ENCODE measurements at regions not wholly inside any gene's neighbourhood (a gene's known extent, or its start where the extent isn't known, plus 50 kb on each side); places are given as distances from the start of the nearest gene placed in this dataset.
"Not testable (repeated sequence)": the region's sequence is repeated elsewhere in the genome, so short reads cannot be mapped to it uniquely, and the experiment has no call there.

DNA sequence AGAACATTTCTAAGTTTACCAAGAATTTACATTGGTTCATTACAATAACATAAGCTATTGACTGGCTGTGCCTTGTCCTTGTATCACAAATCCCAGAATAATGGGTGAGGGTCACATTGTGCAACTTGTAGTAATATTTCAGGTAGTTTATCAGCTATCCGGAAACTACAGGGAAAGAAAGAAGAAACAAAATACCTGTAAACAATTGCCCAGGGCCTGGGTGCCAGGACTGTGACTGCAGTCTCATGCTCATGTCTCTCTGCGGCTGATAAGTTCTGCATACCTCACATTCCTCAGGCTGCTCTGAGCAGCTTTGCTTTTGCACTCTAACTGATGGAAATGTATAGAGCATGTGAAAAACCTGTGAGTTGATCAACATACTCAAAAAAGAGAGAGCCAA is 131.8 kb upstream of the TRIM24 start:
- DNase-seq, result no peak

DNA sequence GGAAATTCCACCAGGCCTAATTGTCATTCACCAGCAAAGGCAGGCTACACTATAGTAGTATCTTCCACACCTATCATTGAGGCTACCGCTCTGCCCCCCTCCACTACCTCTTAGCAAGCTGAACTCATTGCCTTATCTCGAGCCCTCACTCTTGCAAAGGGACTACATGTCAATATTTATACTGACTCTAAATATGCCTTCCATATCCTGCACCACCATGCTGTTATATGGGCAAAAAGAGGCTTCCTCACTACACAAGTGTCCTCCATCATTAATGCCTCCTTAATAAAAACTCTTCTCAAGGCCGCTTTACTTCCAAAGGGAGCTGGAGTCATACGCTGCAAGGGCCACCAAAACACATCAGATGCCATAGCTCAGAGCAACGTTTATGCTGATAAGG is 127.2 kb upstream of the TRIM24 start:
- not testable (repeated sequence) for DNase-seq

DNA sequence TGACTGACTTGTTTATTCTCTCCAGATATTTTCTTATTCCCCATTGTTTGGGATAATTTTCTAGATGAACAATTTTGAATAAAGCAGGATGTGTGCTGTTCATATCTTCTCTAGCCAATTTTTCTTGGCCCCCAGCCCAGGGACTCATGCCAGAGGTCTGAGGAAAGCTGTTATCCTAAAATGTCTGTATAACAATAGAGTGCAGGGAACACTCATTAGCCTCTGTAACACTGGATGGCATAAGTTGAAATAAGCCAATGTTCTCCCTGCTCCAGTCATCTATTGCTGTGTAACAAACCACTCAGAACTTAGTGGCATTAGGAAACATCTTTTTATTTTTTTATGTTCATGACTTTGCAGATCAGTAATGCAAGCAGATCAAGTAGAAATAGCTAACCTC is 121.7 kb upstream of the TRIM24 start:
- DNase-seq, result no peak

DNA sequence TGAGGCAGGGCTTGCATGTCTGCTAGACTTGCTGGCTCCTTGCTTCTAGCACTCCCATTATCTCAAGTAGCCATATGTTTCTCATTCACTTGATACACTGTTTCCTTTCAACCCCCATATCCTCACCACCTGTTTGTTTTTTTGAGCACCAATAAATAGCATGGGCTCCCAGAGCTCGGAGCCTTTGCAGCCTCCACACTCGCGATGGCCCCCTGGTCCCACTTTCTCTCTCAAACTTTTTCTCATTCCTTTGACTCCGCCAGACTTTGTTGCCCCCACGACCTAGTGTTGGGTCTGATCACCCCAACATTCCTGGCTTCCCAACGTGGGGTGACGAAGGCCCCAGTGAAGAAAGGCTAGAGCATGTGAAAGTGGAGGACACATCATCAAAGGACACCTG is 120.8 kb upstream of the TRIM24 start:
- DNase-seq, result not testable (repeated sequence)

DNA sequence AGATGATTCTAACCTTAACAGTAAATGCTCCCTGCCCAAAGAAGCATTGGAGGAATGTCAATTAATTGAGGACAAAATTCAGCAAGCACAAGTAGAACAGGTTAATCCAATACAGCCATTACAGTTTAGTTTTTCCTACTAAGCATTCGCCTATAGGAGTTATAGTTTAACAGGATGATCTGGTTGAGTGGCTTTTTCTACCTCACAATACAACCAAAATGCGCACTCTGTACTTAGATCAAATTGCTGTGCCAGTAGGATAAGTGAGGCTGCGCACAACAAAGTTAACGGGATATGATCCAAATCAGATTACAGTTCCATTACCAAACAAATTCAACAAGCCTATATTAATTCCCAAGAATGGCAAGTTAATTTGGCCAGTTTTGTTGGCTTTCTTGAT is 117.1 kb upstream of the TRIM24 start:
- no peak for DNase-seq

DNA sequence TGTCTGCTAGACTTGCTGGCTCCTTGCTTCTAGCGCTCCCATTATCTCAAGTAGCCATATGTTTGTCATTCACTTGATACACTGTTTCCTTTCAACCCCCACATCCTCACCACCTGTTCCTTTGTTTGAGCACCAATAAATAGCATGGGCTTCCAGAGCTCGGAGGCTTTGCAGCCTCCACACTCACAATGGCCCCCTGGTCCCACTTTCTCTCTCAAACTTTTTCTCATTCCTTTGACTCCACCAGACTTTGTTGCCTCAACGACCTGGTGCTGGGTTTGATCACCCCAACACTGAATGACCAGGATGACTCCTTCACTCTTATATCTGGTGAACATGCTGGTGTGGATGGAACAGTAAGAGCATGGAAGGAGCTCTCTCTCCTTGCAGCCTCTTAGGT is 114.5 kb upstream of the TRIM24 start:
- no peak for DNase-seq

DNA sequence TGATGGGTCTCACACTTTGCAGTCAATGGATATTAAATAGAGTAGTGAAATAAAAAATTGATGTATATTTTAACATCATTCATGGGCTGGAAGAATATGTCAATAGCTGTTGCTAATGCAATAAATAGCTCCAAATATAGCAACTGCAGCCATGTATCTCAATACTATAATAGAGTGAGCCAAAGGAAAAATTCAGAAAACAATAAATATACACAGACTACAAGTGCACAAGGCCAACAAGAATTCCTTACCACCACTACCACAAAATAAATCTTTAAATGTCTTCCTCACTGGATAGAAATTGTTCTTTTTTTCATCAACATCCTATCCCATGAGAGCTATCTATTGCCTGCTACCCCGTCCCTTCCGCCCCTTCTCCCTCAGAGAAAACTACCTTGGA is 113.1 kb upstream of the TRIM24 start:
- no peak for DNase-seq

DNA sequence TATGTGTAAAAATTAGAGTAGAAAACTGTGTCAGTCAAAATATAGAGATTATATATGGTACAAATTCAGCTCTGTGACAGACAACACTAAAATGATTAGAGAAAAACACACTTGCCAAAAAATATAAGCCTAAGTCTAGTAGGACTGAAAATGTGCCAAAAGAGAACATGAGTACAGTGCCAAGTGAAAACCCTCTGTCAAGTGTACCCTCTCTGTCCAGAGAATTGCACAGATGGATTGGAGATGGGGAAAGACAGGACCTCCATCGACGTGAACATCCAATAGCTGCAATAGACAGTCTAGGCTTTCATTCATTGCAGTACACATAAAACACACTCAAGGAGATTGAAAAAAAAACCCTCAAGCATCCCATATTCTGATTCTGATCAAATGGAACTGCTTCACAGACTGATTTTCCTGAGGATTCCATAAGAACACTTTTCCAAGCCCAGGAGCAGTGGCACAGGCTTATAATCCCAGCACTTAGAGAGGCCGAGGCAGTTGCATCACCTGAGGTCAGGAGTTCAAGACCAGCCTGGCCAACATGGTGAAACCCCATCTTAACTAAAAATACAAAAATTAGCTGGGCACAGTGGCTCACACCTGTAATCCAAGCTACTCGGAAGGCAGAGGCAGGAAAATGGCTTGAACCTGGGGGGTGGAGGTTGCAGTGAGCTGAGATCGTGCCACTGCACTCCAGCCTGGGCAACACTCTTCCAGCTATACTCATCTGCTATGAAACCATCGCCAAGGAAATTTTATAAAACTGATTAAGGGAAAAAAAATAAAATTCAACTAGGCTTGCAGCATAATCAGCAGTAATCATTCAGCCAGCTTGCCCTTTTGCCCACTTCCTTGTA is 110.0 kb upstream of the TRIM24 start:
- no peak for DNase-seq

DNA sequence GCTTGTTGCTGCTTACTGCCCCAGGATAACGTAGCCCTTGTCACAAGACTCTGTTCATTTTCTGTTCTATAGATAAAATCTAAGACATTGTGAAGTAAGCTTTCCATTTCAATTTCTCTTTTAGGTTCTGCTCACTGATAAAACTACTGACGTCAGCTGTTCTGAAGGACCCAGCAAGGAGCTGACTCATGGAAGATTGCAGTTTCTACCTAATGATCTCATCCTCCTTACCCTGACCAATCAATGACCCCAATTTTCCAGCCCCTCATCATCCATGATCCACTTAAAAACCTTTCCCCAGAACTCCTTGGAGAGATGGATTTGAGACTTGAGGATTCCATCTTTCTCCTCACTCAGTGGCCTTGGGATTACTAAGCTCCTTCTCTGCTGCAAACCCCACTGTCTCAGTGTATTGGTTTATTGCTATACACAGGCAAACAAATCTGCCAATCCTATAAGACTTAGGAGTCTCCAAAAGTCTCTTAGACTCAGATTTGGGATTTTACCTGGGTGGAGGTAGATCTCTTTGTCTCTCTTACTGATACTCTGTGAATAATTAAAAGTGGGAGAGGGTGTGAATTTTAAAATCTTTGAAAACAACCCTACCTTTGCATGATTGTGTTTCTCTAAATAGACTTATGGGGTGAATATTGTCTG is 109.2 kb upstream of the TRIM24 start:
- peak in 1 of 5 experiments; percentile 8 for DNase-seq

DNA sequence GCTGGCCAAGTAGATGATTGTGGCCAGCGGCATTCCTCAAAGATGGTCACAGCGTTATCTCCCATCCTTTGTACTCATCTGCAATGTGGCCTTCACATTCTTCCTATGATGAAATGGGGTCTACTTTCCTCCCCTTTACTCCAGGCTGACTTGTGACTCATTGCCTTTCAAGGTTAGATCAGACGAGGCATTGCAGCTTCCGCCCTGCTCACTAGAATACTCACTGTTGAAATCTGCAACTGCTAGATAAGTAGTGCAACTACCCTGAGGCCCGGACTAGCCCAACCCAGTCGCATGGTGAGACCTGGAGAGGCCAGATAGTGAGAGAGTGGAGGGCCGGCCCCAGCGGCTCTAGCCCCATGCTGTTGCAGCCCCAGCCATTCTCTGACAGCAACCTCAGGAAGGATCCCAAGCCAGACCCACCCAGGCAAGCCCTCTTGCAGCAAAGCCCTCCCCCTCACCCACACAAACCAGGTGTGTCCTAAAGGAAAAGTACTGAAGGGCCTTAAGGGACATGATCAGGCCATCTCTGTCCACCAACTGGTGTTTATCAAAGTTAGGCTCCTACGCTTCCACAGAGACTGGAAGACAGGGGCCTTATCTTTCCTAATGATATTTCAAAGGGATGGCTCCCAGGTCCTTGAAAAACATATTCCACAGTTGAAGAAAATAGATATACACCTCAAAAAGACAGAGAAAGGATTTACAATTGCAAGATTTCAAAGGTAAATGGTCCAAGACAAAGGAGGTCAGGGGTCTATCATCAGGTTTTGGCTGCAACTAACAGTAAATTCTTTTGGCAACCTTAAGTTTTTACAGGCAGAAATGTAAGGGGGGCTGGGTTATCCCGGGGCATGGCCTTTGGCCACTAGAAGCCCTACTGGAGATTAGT is 107.2 kb upstream of the TRIM24 start:
- no peak for DNase-seq

DNA sequence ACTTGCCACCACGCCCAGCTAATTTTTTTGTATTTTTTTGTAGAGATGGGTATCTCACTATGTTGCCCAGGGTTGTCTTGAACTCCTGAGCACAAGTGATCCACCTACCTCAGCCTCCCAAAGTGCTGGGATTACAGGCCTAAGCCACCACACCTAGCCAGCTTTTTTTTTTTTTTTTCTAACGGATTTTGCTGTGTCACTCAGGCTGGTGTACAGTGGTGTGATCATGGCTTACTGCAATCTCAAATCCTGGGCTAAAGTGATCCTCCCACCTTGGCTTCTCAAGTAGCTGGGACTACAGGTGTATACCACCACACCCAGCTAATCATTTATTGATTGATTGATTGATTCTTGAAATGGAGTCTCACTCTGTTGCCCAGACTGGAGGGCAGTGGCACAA is 106.0 kb upstream of the TRIM24 start:
- no peak for DNase-seq

DNA sequence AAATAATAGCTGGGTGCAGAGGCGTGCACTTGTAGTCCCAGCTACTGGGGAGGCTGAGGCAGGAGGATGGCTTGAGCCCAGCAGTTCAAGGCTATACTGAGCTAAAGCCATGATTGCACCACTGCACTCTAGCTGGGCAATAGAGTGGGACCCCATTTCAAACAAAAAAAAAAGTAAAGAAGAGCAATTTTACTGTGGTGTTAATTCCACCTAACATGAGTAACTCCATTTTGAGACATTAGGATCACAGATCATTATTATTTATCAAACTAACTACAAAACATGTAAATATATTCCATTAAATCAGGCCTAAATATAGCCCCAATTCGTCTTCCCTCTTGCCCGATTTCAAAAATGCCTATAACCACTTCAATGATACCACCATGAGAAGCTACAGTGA is 104.8 kb upstream of the TRIM24 start:
- DNase-seq, result no peak

DNA sequence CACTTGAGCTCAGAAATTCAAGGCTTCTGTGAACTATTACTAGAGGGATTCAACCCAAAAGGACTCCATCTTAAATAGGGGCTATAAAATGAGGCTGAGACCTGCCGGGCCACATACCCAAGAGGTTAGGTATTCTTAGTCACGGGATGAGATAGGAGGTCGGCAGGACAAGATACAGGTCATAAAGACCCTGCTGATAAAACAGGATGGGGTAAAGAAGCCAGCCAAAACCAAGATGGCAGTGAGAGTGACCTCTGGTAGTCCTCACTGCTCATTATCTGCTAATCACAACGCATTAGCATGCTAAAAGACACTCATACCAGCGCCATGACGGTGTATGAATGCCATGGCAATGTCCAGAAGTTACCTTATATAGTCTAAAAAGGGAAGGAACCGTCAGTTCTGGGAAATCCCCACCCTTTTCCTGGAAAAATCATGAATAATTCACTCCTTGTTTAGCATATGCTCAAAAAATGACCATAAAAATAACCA is 101.2 kb upstream of the TRIM24 start:
- no peak for DNase-seq

DNA sequence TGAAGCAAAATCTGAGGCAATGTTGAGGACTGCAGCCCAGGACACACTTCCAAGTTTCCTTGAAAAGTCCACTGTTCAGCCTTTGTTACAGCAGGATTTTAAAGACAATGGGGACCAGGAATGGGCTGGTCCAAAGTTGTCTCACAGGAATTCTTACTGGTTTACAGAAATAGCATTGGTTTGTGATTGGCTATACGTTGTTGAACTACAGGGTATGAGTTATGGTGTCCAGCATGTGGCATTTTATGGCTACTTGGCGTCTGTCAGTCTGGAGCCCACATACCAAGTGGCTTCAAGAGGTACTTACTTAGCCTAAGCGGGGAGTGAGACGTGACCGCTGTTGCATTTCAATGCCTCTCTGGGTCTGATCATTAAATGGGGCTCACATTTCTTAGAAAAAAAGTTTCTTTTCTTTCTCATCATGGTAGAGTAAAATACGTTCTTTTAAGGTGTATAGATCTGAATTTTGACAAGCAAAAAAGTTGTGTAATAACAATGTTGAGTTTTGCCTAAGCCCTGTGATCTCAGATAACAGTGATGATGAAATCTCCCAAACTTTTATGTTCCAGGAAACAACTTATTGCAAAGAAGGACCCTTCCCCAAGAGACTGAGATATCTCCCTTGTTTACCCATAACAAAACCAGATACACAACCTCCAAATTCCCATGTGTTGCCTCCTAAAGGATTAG is 100.0 kb upstream of the TRIM24 start:
- DNase-seq, result no peak

DNA sequence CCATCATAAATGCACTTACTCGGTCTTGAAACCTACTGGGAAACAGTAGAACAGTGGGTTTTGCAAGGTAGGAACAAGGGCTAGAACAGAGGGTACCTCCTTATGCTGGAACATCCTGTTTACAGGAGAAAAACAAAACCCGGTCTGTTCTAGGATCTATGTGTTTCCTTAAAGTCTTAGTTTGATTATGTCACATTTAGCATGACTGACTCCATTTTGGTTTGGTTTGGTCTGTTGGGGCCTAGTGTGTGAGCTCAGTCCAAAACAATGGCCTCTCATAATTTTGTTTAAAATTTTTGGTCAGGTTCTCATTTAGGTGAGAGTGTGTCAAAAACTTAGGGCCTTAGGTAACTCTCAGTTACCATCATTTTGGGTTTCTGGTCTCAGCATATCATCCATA is 96.3 kb upstream of the TRIM24 start:
- no peak for DNase-seq

DNA sequence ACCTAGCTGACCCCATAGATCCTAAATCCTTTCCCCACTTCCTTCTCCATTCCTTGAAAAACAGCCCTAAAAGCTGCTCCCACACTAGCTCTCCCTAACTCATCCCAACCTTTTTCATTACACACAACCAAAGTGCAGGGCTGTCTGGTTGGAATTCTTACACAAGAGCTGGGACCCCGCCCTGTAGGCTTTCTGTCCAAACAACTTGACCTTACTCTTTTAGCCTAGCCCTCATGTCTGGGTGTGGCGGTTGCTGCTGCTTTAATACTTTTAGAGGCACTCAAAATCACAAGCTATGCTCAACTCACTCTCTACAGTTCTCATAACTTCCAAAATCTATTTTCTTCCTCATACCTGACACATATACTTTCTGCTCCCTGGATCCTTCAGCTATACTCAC is 93.9 kb upstream of the TRIM24 start:
- not testable (repeated sequence) for DNase-seq

DNA sequence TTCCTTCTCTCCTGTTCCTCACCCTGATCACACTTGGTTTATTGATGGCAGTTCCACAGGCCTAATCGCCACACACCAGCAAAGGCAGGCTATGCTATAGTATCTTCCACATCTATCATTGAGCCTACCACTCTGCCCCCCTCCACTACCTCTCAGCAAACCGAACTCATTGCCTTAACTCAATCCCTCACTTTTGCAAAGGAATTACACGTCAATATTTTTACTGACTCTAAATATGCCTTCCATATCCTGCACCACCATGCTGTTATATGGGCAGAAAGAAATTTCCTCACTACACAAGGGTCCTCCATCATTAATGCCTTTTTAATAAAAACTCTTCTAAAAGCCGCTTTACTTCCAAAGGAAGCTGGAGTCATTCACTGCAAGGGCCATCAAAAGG is 93.4 kb upstream of the TRIM24 start:
- not testable (repeated sequence) for DNase-seq

DNA sequence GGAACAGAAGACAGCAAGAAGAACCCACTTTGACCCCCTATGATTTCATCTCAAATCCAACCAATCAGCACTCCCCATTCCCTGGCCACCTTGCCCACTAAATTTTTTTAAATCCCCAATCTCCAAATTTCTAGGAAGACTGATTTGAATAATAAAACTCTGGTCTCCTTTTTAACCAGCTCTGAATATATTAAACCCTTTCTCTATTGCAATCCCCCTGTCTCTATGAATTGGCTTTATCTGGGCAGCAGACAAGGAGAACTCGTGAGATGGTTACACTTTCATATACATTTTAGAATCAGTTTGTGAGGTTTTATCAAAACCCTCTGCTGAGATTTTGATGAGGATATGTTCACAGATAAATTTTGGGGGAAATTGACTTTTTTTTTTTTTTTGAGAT is 90.3 kb upstream of the TRIM24 start:
- no peak for DNase-seq

DNA sequence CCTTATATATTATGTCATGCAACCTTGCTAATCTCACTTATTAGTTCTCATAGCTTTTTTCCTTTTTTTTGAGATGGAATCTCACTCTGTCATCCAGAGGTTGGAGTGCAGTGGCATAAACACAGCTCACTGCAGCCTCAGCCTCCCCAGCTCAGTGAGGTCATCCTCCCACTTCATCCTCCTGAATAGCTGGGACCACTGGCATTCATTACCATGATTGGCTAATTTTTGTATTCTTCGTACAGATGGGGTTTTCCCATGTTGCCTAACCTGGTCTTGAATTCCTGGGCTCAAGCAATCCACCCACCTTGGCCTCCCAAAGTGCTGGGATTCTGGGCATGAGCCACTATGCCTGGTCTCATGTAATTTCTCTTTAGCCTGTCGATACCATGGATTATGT is 89.1 kb upstream of the TRIM24 start:
- no peak for DNase-seq

DNA sequence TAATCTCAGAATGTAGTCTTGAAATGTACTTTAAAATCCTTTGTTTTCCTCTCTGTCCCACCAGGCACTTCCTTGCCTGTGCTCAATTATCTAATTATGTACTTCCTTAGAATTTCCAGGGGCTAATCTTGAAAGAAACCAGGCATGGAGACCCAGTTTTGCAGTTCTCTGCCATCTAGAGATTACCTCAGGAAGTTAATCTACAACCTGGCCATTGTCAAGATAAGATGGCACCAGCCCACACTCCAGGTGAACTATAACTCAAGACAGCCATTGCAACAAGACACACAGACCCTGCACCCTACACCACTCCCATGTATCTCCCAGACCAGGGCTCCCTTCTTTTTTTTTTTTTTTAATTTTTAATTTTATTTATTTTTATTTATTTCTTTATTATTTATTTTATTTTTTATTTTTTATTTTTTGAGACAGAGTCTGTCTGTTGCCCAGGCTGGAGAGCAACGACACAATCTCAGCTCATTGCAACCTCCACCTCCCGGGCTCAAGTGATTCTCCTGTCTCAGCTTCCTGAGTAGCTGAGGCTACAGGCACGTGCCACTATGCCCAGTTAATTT is 85.9 kb upstream of the TRIM24 start:
- no peak for DNase-seq

DNA sequence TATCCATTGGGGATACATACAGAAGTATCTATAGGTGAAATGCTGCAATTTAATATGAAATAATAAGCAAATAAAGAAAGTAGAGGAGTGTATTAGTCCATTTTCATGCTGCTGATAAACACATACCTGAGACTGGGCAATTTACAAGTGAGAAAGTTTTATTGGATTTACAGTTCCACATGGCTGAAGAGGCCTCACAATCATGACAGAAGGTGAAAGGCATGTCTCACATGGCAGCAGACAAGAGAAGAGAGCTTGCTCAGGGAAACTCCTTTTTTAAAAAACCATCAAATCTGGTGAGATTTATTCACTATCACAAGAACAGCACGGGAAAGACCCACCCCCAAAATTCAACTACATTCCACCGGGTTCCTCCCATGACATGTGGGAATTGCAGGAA is 82.8 kb upstream of the TRIM24 start:
- DNase-seq, result no peak

Data from T-helper 2 cell (primary cell).